Prostate gland (tissue), 2 donors: ENCODE measurements at regions not wholly inside any gene's neighbourhood (a gene's known extent, or its start where the extent isn't known, plus 50 kb on each side); places are given as distances from the start of the nearest gene placed in this dataset.

ENCODE experiments used
- DNase-seq: peaks from one replicate; pipeline ENCODE4 v3.0.0-alpha.2; 2019; ENCODE audit warnings: low spot score
- H3K27ac ChIP-seq, 2 donors: fragments of 200-600 bp; sonication (generic); 2 replicates each; pipeline ENCODE4 v1.5.1; 2017 to 2019
- H3K27me3 ChIP-seq: fragments of 200-600 bp; sonication (generic); replicated peaks from 2 replicates; pipeline ENCODE4 v1.5.1; 2019; ENCODE audit not compliant: insufficient read depth
- H3K36me3 ChIP-seq, 2 donors: fragments of 200-600 bp; sonication (generic); 1 replicate in 1 of 2; 2 replicates in 1 of 2; pipeline versions ENCODE4 v1.5.1 to v1.8.1; 2017 to 2019
- H3K4me1 ChIP-seq: fragments of 200-600 bp; sonication (generic); replicated peaks from 2 replicates; pipeline ENCODE4 v1.5.1; 2019
- H3K4me3 ChIP-seq, 2 donors: fragments of 200-600 bp; sonication (generic); 2 replicates each; pipeline ENCODE4 v1.5.1; 2017 to 2019
- H3K9me3 ChIP-seq: fragments of 200-600 bp; sonication (generic); 2 replicates; pipeline ENCODE4 v1.5.1; 2017
- POLR2A ChIP-seq: fragments of 450-650 bp; IDR thresholded peaks from one replicate; pipeline ENCODE4 v1.6.1; 2016; ENCODE audit warnings: antibody characterized with exemption, mild to moderate bottlenecking
- POLR2AphosphoS5 ChIP-seq: sonication (generic); formaldehyde crosslinking; IDR thresholded peaks from one replicate; pipeline ENCODE4 v1.6.1; 2017; ENCODE audit warnings: antibody characterized with exemption
- WGBS: methylation state at CpG from one replicate; pipeline ENCODE4 v1.1.5; 2018; 5-methylcytosine and 5-hydroxymethylcytosine counted together
- intact Hi-C: fragments of 100-400 bp; cut with DNase I; formaldehyde crosslinking; loops from one replicate; pipeline ENCODE4 v1.14.2; 2022
- TF ChIP-seq, protein P1 (sequence below), 4 experiments: fragments of 200-600 bp in 2 of 4; fragments of 450-650 bp in 2 of 4; sonication (generic) in 2 of 4; IDR thresholded peaks; 1 replicate in 3 of 4; 2 replicates in 1 of 4; pipeline ENCODE4 v1.5.1; 2016 to 2019; ENCODE audit warnings: antibody characterized with exemption in 4 of 4, mild to moderate bottlenecking in 2 of 4, moderate library complexity in 2 of 4

DNA sequence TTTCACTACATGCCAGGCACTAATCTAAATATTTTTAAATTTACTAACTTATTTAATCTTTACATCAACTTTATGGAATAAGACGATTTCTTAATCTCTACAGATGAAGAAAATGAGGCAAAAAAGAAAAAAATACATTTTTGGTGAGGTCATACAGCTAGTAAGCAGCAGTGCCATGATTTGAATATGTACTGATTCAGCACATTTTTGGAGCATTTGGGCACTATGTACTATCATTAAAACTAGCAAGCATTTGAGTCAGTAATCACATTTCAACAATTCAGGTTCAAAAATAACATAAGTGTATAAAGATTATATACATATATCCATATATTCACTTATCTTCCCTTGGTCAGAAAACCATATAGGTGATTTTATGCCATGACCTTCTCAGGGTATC is 124.4 kb upstream of the TMTC1 start:
- Histone ChIP-seq H3K4me1 (no peaks in the 10 kb centered on the region), H3K36me3 (no peaks in the 10 kb centered on the region), H3K9me3 (no peaks in the 10 kb centered on the region), H3K4me3 (no peak overlapping the region), H3K27ac (no peak overlapping the region), H3K27me3 (no peaks in the 10 kb centered on the region)
- intact Hi-C loops: no loop called here
- WGBS: 74% methylated on average over 1 of the region's 1 CpG
- DNase-seq: no peak
- TF ChIP-seq, protein P1, sequence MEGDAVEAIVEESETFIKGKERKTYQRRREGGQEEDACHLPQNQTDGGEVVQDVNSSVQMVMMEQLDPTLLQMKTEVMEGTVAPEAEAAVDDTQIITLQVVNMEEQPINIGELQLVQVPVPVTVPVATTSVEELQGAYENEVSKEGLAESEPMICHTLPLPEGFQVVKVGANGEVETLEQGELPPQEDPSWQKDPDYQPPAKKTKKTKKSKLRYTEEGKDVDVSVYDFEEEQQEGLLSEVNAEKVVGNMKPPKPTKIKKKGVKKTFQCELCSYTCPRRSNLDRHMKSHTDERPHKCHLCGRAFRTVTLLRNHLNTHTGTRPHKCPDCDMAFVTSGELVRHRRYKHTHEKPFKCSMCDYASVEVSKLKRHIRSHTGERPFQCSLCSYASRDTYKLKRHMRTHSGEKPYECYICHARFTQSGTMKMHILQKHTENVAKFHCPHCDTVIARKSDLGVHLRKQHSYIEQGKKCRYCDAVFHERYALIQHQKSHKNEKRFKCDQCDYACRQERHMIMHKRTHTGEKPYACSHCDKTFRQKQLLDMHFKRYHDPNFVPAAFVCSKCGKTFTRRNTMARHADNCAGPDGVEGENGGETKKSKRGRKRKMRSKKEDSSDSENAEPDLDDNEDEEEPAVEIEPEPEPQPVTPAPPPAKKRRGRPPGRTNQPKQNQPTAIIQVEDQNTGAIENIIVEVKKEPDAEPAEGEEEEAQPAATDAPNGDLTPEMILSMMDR (IDR thresholded peaks at IDR 0.05): no peak
- no peak for TF ChIP-seq POLR2AphosphoS5
- no peak for TF ChIP-seq POLR2A

DNA sequence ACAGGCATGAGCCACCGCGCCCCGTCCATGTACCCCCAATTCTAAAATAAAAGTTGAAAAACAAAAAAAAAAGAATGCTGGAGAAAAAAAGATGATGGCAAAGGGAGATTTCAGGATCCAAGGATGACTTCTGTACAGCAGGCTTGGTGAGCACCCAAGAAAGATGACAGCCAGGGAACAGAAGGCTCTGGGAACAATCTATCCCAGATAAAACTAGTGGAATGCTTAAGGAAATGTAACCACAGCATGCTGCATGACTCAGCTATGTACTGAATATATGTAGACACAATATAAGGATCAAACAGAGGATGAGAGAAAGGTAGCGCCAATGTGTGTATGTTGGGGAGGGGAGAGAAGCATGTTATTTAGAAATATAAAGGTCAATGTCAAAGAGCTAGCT is 123.7 kb upstream of the TMTC1 start:
- WGBS: 88% methylated on average over 4 of the region's 4 CpGs
- TF ChIP-seq, protein P1 (IDR thresholded peaks at IDR 0.05): no peak
- TF ChIP-seq POLR2AphosphoS5: no peak
- TF ChIP-seq POLR2A: no peak
- H3K4me1 ChIP-seq: no peaks in the 10 kb centered on the region
- no peaks in the 10 kb centered on the region for H3K36me3 ChIP-seq
- no peak overlapping the region for H3K27ac ChIP-seq
- H3K9me3 ChIP-seq: no peaks in the 10 kb centered on the region
- H3K4me3 ChIP-seq: no peak overlapping the region
- intact Hi-C loops: no loop called here
- no peak for DNase-seq
- no peaks in the 10 kb centered on the region for H3K27me3 ChIP-seq

DNA sequence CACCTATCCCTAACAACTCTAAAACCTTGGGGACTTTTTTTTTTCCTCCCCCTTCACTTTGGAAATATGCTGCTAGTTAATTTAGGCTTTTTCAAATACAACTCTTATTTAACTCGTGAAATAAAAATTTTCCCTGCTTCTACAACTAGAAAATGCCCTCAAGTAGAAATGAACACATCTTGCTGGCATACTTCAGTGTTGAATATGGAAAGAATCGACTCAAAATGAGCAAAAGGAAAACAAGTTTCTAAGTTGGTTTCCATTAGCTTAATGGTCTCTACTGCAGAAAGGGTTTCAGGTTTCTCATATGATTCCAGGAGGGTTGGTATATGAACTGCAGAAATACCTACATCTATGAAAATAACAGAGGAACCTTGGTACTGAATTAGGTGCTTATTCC is 118.3 kb upstream of the TMTC1 start:
- DNase-seq: no peak
- Histone ChIP-seq H3K27ac (no peak overlapping the region), H3K4me3 (no peak overlapping the region), H3K27me3 (no peaks in the 10 kb centered on the region), H3K9me3 (no peaks in the 10 kb centered on the region), H3K4me1 (no peaks in the 10 kb centered on the region), H3K36me3 (no peaks in the 10 kb centered on the region)
- WGBS: 40% methylated on average over 2 of the region's 2 CpGs
- TF ChIP-seq, protein P1 (IDR thresholded peaks at IDR 0.05): no peak
- intact Hi-C loops: no loop called here

DNA sequence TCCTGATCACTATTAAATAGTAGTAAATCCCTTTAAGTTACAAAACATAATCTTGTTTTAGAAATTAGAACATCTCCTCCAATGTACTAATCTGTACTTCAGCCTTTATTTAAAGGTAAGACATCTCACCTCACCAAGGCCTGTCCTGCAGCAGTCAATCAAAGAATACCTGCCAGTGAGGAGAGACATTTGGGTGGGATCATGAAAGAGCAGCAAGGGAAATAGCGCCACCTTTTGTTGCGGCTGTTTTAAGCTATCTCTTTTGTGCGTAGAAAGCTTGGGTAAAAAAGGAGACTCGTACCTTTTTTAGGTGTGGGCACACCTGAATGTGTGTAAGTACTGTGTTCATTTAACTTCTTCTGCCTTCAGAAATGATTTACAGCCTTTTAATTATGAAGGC is 117.8 kb upstream of the TMTC1 start:
- Histone ChIP-seq H3K4me3 (no peak overlapping the region), H3K27ac (no peak overlapping the region), H3K36me3 (no peaks in the 10 kb centered on the region), H3K27me3 (no peaks in the 10 kb centered on the region), H3K4me1 (no peaks in the 10 kb centered on the region), H3K9me3 (no peaks in the 10 kb centered on the region)
- no peak for DNase-seq
- TF ChIP-seq POLR2A: no peak
- no peak for TF ChIP-seq POLR2AphosphoS5
- TF ChIP-seq, protein P1 (IDR thresholded peaks at IDR 0.05): no peak
- 53% methylated on average over 4 of the region's 4 CpGs for WGBS
- intact Hi-C loops: no loop called here

DNA sequence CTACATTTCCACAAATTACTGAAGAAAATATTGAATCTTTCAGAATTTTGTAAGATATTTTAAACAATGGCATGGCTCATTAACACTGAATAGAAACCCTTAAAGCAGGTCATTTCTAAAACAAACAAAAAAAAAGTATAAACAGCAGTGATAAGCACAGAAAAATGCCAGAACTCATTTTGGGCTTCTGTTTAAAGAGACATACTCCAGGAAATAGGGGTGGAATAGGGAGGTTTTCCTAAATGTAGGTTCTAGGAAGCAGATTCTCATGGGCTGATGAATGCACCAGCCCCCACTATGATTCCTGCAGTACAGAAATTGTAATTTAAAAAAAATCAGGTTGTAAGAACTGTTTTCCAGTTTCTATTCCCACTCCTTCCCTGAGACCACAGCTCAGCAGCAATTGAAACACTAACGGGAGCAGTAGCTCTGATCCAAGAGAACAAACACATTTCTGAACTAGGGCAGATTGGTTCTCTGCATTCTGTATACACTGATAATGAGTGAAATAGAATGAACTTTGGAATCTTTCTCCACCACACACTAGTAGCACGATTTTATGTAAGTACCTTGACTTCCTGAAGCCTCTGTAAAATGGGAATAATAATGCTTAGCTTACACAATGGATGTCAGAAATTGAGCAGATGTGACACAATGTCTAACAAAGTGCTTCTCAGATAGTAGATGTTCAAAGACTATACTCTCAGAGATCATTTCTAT is 115.6 kb upstream of the TMTC1 start:
- H3K27ac ChIP-seq: no peak overlapping the region
- intact Hi-C loops: no loop called here
- no peak for TF ChIP-seq POLR2AphosphoS5
- TF ChIP-seq POLR2A: no peak
- TF ChIP-seq, protein P1 (IDR thresholded peaks at IDR 0.05): no peak
- WGBS: 81% methylated on average over 2 of the region's 2 CpGs
- no peaks in the 10 kb centered on the region for H3K27me3 ChIP-seq
- no peak for DNase-seq
- H3K9me3 ChIP-seq: no peaks in the 10 kb centered on the region
- H3K4me1 ChIP-seq: no peaks in the 10 kb centered on the region
- no peaks in the 10 kb centered on the region for H3K36me3 ChIP-seq
- H3K4me3 ChIP-seq: no peak overlapping the region
